ENCODE measurements at regions not wholly inside any gene's neighbourhood (a gene's known extent, or its start where the extent isn't known, plus 50 kb on each side); places are given as distances from the start of the nearest gene placed in this dataset.
"Not testable (repeated sequence)": the region's sequence is repeated elsewhere in the genome, so short reads cannot be mapped to it uniquely, and the experiment has no call there.

GRCh38 chr9:24067107-24067506 lies 241.1 kb upstream of the ELAVL2 start:
- DNase-seq; H3K4me3 ChIP-seq (ENCODE audit: control insufficient read depth in 1 of 7, extremely low read depth in 1 of 7, insufficient read depth in 4 of 7, low read depth in 2 of 7, low read length in 6 of 7); CTCF ChIA-PET; H3K36me3 ChIP-seq (ENCODE audit: control insufficient read depth in 4 of 4, insufficient read depth in 4 of 4, low read length in 3 of 4); H3K27ac ChIP-seq (ENCODE audit: insufficient read depth in 1 of 2, low read depth in 1 of 2, low read length in 2 of 2, poor library complexity in 1 of 2, severe bottlenecking in 2 of 2); POLR2A ChIA-PET; H3K4me1 ChIP-seq (ENCODE audit: control extremely low read depth in 1 of 4, control insufficient read depth in 4 of 4, insufficient read depth in 4 of 4, low read length in 3 of 4); H3K27me3 ChIP-seq (replicated peaks in 2 of 5; ENCODE audit: control insufficient read depth in 4 of 5, insufficient read depth in 5 of 5, low read length in 4 of 5); H3K9me3 ChIP-seq (ENCODE audit: control extremely low read depth in 1 of 5, control insufficient read depth in 4 of 5, insufficient read depth in 2 of 5, low read depth in 1 of 5, low read length in 4 of 5): not testable (repeated sequence)
- WGBS (ENCODE audit: insufficient coverage): 100% methylated on average over 1 of the region's 5 CpGs

GRCh38 chr9:24059651-24060050 lies 233.6 kb upstream of the ELAVL2 start:
- 92% methylated on average over 2 of the region's 2 CpGs for WGBS (ENCODE audit: insufficient coverage)
- no peaks in the 10 kb centered on the region for H3K9me3 ChIP-seq (ENCODE audit: control extremely low read depth in 1 of 5, control insufficient read depth in 4 of 5, insufficient read depth in 2 of 5, low read depth in 1 of 5, low read length in 4 of 5)
- ChIA-PET CTCF (no interaction called here), POLR2A (no interaction called here)
- no peak overlapping the region for H3K4me3 ChIP-seq (ENCODE audit: control insufficient read depth in 1 of 7, extremely low read depth in 1 of 7, insufficient read depth in 4 of 7, low read depth in 2 of 7, low read length in 6 of 7)
- no peak overlapping the region for H3K27ac ChIP-seq (ENCODE audit: insufficient read depth in 1 of 2, low read depth in 1 of 2, low read length in 2 of 2, poor library complexity in 1 of 2, severe bottlenecking in 2 of 2)
- no peaks in the 10 kb centered on the region for H3K27me3 ChIP-seq (replicated peaks in 2 of 5; ENCODE audit: control insufficient read depth in 4 of 5, insufficient read depth in 5 of 5, low read length in 4 of 5)
- no peak for DNase-seq
- H3K36me3 ChIP-seq (ENCODE audit: control insufficient read depth in 4 of 4, insufficient read depth in 4 of 4, low read length in 3 of 4): no peaks in the 10 kb centered on the region
- no peaks in the 10 kb centered on the region for H3K4me1 ChIP-seq (ENCODE audit: control extremely low read depth in 1 of 4, control insufficient read depth in 4 of 4, insufficient read depth in 4 of 4, low read length in 3 of 4)

- no peak for DNase-seq
- no peak overlapping the region for H3K4me3 ChIP-seq (ENCODE audit: control insufficient read depth in 1 of 7, extremely low read depth in 1 of 7, insufficient read depth in 4 of 7, low read depth in 2 of 7, low read length in 6 of 7)
- no peaks in the 10 kb centered on the region for H3K36me3 ChIP-seq (ENCODE audit: control insufficient read depth in 4 of 4, insufficient read depth in 4 of 4, low read length in 3 of 4)
- H3K27me3 ChIP-seq (replicated peaks in 2 of 5; ENCODE audit: control insufficient read depth in 4 of 5, insufficient read depth in 5 of 5, low read length in 4 of 5): no peaks in the 10 kb centered on the region
- no peaks in the 10 kb centered on the region for H3K4me1 ChIP-seq (ENCODE audit: control extremely low read depth in 1 of 4, control insufficient read depth in 4 of 4, insufficient read depth in 4 of 4, low read length in 3 of 4)
- no peak overlapping the region for H3K27ac ChIP-seq (ENCODE audit: insufficient read depth in 1 of 2, low read depth in 1 of 2, low read length in 2 of 2, poor library complexity in 1 of 2, severe bottlenecking in 2 of 2)
- no peaks in the 10 kb centered on the region for H3K9me3 ChIP-seq (ENCODE audit: control extremely low read depth in 1 of 5, control insufficient read depth in 4 of 5, insufficient read depth in 2 of 5, low read depth in 1 of 5, low read length in 4 of 5)
- ChIA-PET POLR2A (no interaction called here), CTCF (no interaction called here)
- WGBS (ENCODE audit: insufficient coverage): 89% methylated on average over 3 of the region's 3 CpGs
These were observed 225.5 kb upstream of the ELAVL2 start for GRCh38 chr9:24051587-24051986.

GRCh38 chr9:24050239-24050638 lies 224.2 kb upstream of the ELAVL2 start:
- DNase-seq; H3K4me1 ChIP-seq (ENCODE audit: control extremely low read depth in 1 of 4, control insufficient read depth in 4 of 4, insufficient read depth in 4 of 4, low read length in 3 of 4); H3K27me3 ChIP-seq (replicated peaks in 2 of 5; ENCODE audit: control insufficient read depth in 4 of 5, insufficient read depth in 5 of 5, low read length in 4 of 5); CTCF ChIA-PET; H3K4me3 ChIP-seq (ENCODE audit: control insufficient read depth in 1 of 7, extremely low read depth in 1 of 7, insufficient read depth in 4 of 7, low read depth in 2 of 7, low read length in 6 of 7); H3K36me3 ChIP-seq (ENCODE audit: control insufficient read depth in 4 of 4, insufficient read depth in 4 of 4, low read length in 3 of 4); POLR2A ChIA-PET; H3K9me3 ChIP-seq (ENCODE audit: control extremely low read depth in 1 of 5, control insufficient read depth in 4 of 5, insufficient read depth in 2 of 5, low read depth in 1 of 5, low read length in 4 of 5); H3K27ac ChIP-seq (ENCODE audit: insufficient read depth in 1 of 2, low read depth in 1 of 2, low read length in 2 of 2, poor library complexity in 1 of 2, severe bottlenecking in 2 of 2): not testable (repeated sequence)
- no CpG with 5 or more reads among the region's 3 CpGs for WGBS (ENCODE audit: insufficient coverage)

GRCh38 chr9:24045150-24045549 lies 219.1 kb upstream of the ELAVL2 start:
- ChIA-PET CTCF (no interaction called here), POLR2A (no interaction called here)
- Histone ChIP-seq H3K27ac (ENCODE audit: insufficient read depth in 1 of 2, low read depth in 1 of 2, low read length in 2 of 2, poor library complexity in 1 of 2, severe bottlenecking in 2 of 2) (no peak overlapping the region), H3K27me3 (replicated peaks in 2 of 5; ENCODE audit: control insufficient read depth in 4 of 5, insufficient read depth in 5 of 5, low read length in 4 of 5) (no peaks in the 10 kb centered on the region), H3K4me3 (ENCODE audit: control insufficient read depth in 1 of 7, extremely low read depth in 1 of 7, insufficient read depth in 4 of 7, low read depth in 2 of 7, low read length in 6 of 7) (no peak overlapping the region), H3K4me1 (ENCODE audit: control extremely low read depth in 1 of 4, control insufficient read depth in 4 of 4, insufficient read depth in 4 of 4, low read length in 3 of 4) (no peaks in the 10 kb centered on the region), H3K36me3 (ENCODE audit: control insufficient read depth in 4 of 4, insufficient read depth in 4 of 4, low read length in 3 of 4) (no peaks in the 10 kb centered on the region), H3K9me3 (ENCODE audit: control extremely low read depth in 1 of 5, control insufficient read depth in 4 of 5, insufficient read depth in 2 of 5, low read depth in 1 of 5, low read length in 4 of 5) (no peaks in the 10 kb centered on the region)
- DNase-seq: no peak
- 95% methylated on average over 2 of the region's 3 CpGs for WGBS (ENCODE audit: insufficient coverage)

GRCh38 chr9:24044576-24044975 lies 218.5 kb upstream of the ELAVL2 start:
- no peak for DNase-seq
- Histone ChIP-seq H3K27me3 (replicated peaks in 2 of 5; ENCODE audit: control insufficient read depth in 4 of 5, insufficient read depth in 5 of 5, low read length in 4 of 5) (no peaks in the 10 kb centered on the region), H3K27ac (ENCODE audit: insufficient read depth in 1 of 2, low read depth in 1 of 2, low read length in 2 of 2, poor library complexity in 1 of 2, severe bottlenecking in 2 of 2) (no peak overlapping the region), H3K4me3 (ENCODE audit: control insufficient read depth in 1 of 7, extremely low read depth in 1 of 7, insufficient read depth in 4 of 7, low read depth in 2 of 7, low read length in 6 of 7) (no peak overlapping the region), H3K36me3 (ENCODE audit: control insufficient read depth in 4 of 4, insufficient read depth in 4 of 4, low read length in 3 of 4) (no peaks in the 10 kb centered on the region), H3K4me1 (ENCODE audit: control extremely low read depth in 1 of 4, control insufficient read depth in 4 of 4, insufficient read depth in 4 of 4, low read length in 3 of 4) (no peaks in the 10 kb centered on the region), H3K9me3 (ENCODE audit: control extremely low read depth in 1 of 5, control insufficient read depth in 4 of 5, insufficient read depth in 2 of 5, low read depth in 1 of 5, low read length in 4 of 5) (no peaks in the 10 kb centered on the region)
- 100% methylated on average over 3 of the region's 5 CpGs for WGBS (ENCODE audit: insufficient coverage)
- CTCF ChIA-PET: no interaction called here
- POLR2A ChIA-PET: no interaction called here

- Histone ChIP-seq H3K27ac (ENCODE audit: insufficient read depth in 1 of 2, low read depth in 1 of 2, low read length in 2 of 2, poor library complexity in 1 of 2, severe bottlenecking in 2 of 2) (no peak overlapping the region), H3K4me1 (ENCODE audit: control extremely low read depth in 1 of 4, control insufficient read depth in 4 of 4, insufficient read depth in 4 of 4, low read length in 3 of 4) (peaks cover 0 to 18% (median 3%) of the 10 kb centered on the region in 4 experiments), H3K27me3 (replicated peaks in 2 of 5; ENCODE audit: control insufficient read depth in 4 of 5, insufficient read depth in 5 of 5, low read length in 4 of 5) (no peaks in the 10 kb centered on the region), H3K9me3 (ENCODE audit: control extremely low read depth in 1 of 5, control insufficient read depth in 4 of 5, insufficient read depth in 2 of 5, low read depth in 1 of 5, low read length in 4 of 5) (no peaks in the 10 kb centered on the region), H3K4me3 (ENCODE audit: control insufficient read depth in 1 of 7, extremely low read depth in 1 of 7, insufficient read depth in 4 of 7, low read depth in 2 of 7, low read length in 6 of 7) (no peak overlapping the region), H3K36me3 (ENCODE audit: control insufficient read depth in 4 of 4, insufficient read depth in 4 of 4, low read length in 3 of 4) (no peaks in the 10 kb centered on the region)
- no peak for DNase-seq
- ChIA-PET CTCF (no interaction called here), POLR2A (no interaction called here)
- WGBS (ENCODE audit: insufficient coverage): 100% methylated on average over 2 of the region's 5 CpGs
These were observed 215.2 kb upstream of the ELAVL2 start for GRCh38 chr9:24041160-24041690.

Data from common myeloid progenitor, CD34-positive (primary cell).